GM18907 (cell line): ENCODE measurements at regions not wholly inside any gene's neighbourhood (a gene's known extent, or its start where the extent isn't known, plus 50 kb on each side); places are given as distances from the start of the nearest gene placed in this dataset.
"Not testable (repeated sequence)": the region's sequence is repeated elsewhere in the genome, so short reads cannot be mapped to it uniquely, and the experiment has no call there.

Experiments used
- ATAC-seq: cut with Tn5 transposase; IDR thresholded peaks from one replicate; pipeline ENCODE4 v1.9.1; 2021; ENCODE audit warnings: mild to moderate bottlenecking, moderate library complexity; ENCODE audit not compliant: unreplicated experiment

DNA sequence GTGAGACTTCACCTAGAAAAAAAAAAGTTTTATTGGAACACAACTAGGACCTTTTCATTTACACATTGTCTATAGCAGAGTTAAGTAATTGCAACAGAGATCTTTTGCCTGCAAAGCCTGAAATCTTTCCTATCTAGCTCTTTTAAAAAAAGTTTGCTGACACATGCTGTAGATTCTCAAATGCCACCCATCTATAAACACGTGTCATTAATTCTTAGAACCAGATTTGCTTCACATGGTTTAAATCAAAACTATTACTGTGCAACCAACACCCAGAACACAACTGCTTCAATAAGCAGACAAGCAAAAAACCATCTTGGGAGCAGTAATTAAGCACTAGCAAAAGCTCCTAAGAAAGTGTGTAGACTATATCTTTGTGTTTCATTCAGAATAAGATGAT is 55.0 kb downstream of the OXSM start:
- ATAC-seq = no peak

DNA sequence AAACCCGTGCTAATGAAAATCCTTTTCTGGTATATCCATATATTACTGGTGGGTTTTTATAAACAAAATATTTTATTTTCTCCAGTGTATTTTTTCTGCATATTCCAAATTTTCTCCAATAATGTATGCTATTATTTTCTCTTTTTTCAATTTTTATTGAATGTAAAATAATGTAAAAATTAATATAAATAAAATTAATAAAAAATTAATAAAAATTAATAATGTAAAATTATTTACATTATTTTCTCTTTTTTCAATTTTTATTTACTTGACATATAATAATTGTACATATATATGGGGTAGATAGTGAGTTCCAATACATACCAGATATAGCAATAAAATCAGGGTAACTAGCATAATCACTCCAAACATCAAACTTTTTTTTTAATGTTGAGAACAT is 56.4 kb downstream of the OXSM start:
- no peak for ATAC-seq

- ATAC-seq = no peak
These were observed 59.2 kb downstream of the OXSM start for GRCh38 chr3:25849091-25849490.

DNA sequence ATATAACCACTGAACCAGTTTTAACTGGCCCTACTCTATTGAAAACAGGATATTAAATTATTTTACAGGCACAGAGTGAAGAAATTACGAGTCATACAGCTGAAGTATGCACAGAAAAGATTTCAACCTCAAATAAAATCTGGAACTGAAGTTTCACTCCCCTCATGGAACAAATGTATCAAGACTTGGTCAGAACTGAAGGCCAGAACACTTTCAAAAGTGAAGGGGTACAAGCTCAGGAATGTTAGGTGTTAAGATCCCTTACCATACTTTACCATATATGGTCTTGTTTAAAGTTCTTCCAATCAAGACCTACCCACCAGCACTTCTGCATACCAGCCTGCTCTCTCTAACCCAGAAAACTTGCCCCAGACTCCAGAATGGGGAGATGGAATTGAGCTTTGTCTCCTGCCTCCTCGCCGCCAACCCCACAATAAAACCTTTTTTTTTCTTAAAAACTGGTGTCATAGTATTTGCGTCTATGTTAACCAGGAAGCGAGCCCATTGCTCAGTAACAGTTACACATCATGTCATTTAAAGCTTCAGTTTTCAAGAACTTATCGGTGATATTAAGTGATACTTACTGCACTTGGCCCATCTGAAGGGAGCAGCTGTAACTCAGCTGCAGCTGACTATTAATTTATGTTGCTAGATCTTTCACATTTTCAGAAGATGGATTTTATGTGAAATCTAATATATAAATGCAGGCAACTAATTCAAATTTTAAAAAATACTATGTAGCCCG is 59.9 kb downstream of the OXSM start:
- ATAC-seq = no peak

GRCh38 chr3:25851693-25852259 is 61.9 kb downstream of the OXSM start:
- not testable (repeated sequence) for ATAC-seq

DNA sequence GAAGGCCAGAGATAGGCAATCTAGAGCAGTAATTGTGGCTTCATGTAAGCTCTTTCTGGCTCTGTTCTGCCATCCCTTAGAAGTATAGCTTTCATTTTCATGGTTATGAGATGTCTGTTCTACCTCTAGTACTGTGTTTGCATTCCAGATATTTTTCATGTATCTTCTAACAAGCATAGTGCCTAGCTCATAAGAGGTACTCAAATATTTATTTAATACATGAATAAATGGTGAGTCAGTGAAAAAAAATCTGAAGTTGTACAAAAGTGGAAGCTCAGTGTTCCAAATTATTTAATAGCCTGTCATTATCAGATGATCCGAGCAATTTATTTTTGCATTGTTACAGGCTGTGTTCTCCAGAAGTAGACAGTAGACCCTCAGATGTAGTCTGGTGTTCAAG is 64.3 kb downstream of the OXSM start:
- no peak for ATAC-seq

DNA sequence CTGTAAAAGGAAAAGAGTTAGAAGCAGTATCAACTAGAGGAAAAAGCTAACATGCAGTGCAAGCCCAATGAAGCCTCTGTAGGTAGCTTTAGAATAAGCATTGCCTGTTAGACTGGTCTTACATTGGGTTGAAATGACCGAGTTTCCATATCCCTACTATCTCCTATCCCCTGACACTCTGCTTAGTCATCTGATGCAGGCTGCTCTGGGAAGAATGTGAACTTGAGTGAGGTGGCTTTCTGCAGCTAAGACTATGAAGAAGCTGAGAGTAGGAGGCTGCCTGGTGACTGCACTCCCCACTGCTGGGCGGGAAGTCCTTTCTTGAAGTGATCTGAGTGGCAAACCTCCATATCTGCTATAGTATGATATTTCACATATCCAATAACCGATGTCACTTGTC is 64.7 kb downstream of the OXSM start:
- ATAC-seq = no peak

GRCh38 chr3:25855266-25855784 is 65.4 kb downstream of the OXSM start:
- no peak for ATAC-seq

- peak; percentile 92 for ATAC-seq
These were observed 67.1 kb downstream of the OXSM start for GRCh38 chr3:25856902-25857518.

- no peak for ATAC-seq
These were observed 71.7 kb downstream of the OXSM start for GRCh38 chr3:25861566-25861965.

GRCh38 chr3:25863011-25863415 is 73.1 kb downstream of the OXSM start:
- ATAC-seq = peak; percentile 58

DNA sequence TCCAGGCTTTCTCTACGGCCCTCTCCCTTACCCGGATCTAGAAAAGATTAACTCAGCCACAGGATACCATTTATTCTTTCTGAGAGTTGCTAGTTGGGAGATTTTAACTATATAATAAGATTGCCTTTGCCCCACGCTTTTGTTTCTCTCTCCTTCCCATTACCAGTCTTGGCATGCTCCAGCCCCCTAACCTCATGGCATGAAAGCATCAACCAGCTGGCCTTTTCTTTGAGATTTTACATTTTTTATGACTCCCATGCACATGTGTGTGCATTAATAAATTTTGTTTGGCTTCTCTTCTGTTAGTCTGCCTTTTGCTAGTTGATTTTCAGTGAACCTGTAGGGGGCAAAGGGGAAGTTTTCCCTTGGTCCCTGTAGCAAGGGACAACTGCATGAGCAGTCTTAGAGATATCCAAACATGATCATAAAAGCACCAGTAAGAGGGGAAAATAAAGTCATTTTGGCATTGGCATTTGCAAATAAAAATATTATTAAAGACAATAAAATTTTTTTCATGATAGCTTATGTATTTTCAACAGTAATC is 73.6 kb downstream of the OXSM start:
- peak; percentile 59 for ATAC-seq

GRCh38 chr3:25870452-25870851 is 80.6 kb downstream of the OXSM start:
- ATAC-seq = no peak

- ATAC-seq = peak; percentile 88
These were observed 82.4 kb downstream of the OXSM start for GRCh38 chr3:25872200-25872877.

- ATAC-seq = no peak
These were observed 93.6 kb downstream of the OXSM start for GRCh38 chr3:25883492-25883891.

DNA sequence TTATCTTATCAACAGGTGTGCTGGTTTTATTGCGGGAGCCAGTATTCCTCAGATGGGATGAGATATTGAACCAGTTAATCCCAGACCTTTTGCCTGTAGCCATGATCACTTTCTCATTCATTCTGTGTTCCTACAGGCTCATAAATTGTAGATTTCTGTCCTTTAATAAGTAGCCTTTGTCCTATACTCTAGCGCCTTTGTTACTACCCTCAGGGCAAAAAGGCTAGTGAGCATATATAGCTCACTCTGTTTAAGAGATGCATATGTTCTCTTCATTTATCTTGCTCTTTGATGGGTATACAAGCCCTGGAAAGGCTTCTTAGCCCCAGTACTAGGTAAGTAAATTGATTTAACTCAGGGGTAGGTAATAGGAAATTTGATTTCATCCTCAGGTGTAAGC is 95.1 kb downstream of the OXSM start:
- no peak for ATAC-seq

- ATAC-seq = no peak
These were observed 95.7 kb downstream of the OXSM start for GRCh38 chr3:25885544-25885943.

DNA sequence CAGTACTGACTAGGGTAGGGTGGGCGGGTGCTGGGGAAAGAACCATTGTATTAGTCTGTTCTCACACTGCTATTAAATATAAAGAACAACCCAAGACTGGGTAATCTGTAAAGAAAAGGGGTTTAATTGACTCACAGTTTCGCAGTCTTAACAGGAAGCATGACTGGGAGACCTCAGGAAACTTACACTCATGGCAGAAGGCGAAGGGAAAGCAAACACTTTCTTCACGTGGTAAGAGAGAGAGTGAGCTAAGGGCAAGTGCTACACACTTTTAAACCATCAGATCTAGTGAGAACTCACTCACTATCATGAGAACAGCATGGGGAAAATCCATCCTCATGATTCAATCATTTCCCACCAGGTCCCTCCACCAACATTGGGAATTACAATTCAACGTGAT is 98.0 kb downstream of the OXSM start:
- no peak for ATAC-seq

DNA sequence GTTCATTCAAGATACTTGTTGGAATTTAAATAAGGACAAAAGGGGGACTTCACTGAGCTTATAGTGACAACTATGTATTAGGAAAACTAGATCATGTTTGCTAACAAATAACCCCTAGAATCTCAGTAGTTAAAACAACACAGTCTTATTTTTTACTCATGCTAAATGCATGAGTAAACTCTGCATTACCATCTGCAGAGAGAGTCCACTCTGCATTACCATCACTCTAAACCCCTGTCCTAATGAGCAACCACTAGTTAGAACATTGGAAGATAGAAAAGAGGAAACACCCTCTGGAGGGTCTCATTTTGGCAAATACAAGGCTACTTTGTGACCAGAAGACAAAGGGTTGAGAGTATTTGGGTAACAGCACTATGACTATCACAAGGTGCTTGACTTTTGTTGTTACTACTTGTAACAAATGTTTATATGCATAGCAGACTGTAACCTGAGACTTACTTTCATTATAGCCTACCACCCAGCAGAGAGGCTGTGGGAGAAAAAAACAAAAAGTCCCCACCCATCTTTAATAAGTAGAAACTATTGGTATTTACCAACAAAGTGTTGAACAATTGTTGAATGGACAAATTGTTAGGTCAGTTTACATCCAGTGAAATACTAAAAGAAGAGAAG is 99.1 kb downstream of the OXSM start:
- no peak for ATAC-seq

DNA sequence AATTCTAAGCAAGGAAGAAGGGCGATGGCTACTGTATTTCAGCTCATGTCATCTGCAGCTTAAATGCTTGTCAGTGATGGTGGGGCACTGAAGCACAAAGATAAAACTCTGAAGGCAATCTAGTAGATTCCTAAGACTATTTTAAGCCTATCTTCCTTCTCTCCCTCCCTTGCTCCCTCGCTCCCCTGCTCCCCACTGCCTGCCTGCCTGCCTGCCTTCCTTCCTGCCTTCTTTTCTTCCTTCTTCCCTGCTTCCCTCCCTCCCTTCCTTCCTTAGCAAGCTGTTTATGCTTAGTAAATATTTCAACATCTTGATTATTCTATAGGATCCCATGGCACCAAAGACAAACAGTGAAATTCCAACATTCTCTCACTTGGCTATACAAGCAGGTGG is 99.6 kb downstream of the OXSM start:
- ATAC-seq = no peak

GRCh38 chr3:25894101-25894500 is 104.2 kb downstream of the OXSM start:
- ATAC-seq = no peak
